ENCODE measurements at regions not wholly inside any gene's neighbourhood (a gene's known extent, or its start where the extent isn't known, plus 50 kb on each side); places are given as distances from the start of the nearest gene placed in this dataset.

DNA sequence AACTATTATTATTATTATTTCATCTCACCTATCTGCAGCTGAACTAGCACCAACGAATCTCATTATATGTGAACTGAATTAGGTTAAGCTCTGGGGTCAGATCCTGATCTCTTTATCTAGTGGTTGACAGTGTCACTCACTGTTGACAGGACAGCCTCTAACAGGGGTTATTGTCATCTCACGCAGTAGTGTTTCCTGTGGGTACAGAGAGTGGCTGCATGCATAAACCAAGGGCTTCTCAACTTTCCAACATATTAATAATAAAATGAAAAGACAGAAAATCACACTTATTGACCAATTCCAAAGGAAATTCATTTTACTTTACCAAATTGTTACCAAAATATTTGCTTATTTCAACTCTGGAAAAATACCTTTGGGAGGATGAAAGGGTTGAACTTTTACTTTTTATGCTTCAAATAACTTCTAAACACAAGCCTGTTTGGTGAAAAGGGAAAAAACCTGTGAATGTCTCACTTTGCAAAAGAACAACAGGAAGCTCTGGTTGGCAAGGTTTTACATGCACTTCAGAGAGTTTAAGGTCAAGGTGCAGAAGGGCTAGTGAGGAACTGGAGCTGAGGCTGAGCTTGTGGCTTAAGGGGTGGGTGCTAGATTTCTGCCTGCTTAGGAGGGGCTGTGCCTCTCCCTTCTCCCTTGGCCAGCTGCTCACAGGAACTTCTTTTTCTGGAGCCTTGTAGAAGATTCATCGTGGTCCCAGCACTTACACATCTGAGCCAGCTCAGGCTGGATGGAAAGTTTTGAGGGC is 72.6 kb downstream of the CTAGE1 start:
- H3K27me3 ChIP-seq (ENCODE audit: control insufficient read depth, insufficient read depth, low read length) = no peaks in the 10 kb centered on the region
- POLR2A ChIA-PET = no interaction called here
- no peaks in the 10 kb centered on the region for H3K9me3 ChIP-seq (ENCODE audit: control insufficient read depth, insufficient read depth, low read length)
- no peak overlapping the region for H3K27ac ChIP-seq (ENCODE audit: low read depth, low read length)
- TF ChIP-seq, protein P1, sequence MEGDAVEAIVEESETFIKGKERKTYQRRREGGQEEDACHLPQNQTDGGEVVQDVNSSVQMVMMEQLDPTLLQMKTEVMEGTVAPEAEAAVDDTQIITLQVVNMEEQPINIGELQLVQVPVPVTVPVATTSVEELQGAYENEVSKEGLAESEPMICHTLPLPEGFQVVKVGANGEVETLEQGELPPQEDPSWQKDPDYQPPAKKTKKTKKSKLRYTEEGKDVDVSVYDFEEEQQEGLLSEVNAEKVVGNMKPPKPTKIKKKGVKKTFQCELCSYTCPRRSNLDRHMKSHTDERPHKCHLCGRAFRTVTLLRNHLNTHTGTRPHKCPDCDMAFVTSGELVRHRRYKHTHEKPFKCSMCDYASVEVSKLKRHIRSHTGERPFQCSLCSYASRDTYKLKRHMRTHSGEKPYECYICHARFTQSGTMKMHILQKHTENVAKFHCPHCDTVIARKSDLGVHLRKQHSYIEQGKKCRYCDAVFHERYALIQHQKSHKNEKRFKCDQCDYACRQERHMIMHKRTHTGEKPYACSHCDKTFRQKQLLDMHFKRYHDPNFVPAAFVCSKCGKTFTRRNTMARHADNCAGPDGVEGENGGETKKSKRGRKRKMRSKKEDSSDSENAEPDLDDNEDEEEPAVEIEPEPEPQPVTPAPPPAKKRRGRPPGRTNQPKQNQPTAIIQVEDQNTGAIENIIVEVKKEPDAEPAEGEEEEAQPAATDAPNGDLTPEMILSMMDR (IDR thresholded peaks at IDR 0.05; ENCODE audit: low read depth, low read length) = no peak
- CTCF ChIA-PET = interaction anchor here (0.8 kb wide), 1 partner anchor 218 kb away, joined by 3 read pairs; no protein-coding TSS in a partner anchor
- no peak overlapping the region for H3K4me3 ChIP-seq (ENCODE audit: low read depth, low read length)
- DNase-seq (ENCODE audit: low read depth, low spot score) = no peak

DNA sequence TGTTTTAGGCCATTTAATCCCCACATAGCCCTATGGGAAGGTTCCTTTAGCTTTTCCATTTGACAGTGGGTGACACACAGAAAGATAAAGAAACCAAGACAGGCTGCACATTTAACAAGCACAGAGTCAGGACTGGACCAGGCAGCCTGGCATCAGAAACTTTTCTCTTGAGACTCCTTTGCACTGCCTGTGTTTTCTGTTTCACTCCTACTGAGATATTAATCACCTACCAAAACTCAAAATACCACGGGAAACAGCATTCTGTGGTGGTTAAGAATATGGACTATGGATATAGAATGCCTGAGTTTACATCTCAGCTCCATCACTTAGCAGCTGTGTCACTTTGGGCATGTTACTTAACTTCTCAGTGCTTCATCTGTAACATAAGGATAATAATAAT is 73.3 kb downstream of the CTAGE1 start:
- no peaks in the 10 kb centered on the region for H3K9me3 ChIP-seq (ENCODE audit: control insufficient read depth, insufficient read depth, low read length)
- H3K27ac ChIP-seq (ENCODE audit: low read depth, low read length) = no peak overlapping the region
- no peaks in the 10 kb centered on the region for H3K27me3 ChIP-seq (ENCODE audit: control insufficient read depth, insufficient read depth, low read length)
- ChIA-PET CTCF (interaction anchor here (1.9 kb wide), 1 partner anchor 219 kb away, joined by 5 read pairs; no protein-coding TSS in a partner anchor), POLR2A (no interaction called here)
- DNase-seq (ENCODE audit: low read depth, low spot score) = no peak
- H3K4me3 ChIP-seq (ENCODE audit: low read depth, low read length) = no peak overlapping the region
- TF ChIP-seq, protein P1 (IDR thresholded peaks at IDR 0.05; ENCODE audit: low read depth, low read length) = no peak

GRCh38 chr18:22343613-22344012 is 74.1 kb downstream of the CTAGE1 start:
- DNase-seq (ENCODE audit: low read depth, low spot score) = no peak
- no peak overlapping the region for H3K27ac ChIP-seq (ENCODE audit: low read depth, low read length)
- CTCF ChIA-PET = interaction anchor here (1.9 kb wide), 1 partner anchor 220 kb away, joined by 5 read pairs; no protein-coding TSS in a partner anchor
- H3K9me3 ChIP-seq (ENCODE audit: control insufficient read depth, insufficient read depth, low read length) = no peaks in the 10 kb centered on the region
- H3K27me3 ChIP-seq (ENCODE audit: control insufficient read depth, insufficient read depth, low read length) = peaks cover 4% of the 10 kb centered on the region
- TF ChIP-seq, protein P1 (IDR thresholded peaks at IDR 0.05; ENCODE audit: low read depth, low read length) = no peak
- no peak overlapping the region for H3K4me3 ChIP-seq (ENCODE audit: low read depth, low read length)
- POLR2A ChIA-PET = no interaction called here

DNA sequence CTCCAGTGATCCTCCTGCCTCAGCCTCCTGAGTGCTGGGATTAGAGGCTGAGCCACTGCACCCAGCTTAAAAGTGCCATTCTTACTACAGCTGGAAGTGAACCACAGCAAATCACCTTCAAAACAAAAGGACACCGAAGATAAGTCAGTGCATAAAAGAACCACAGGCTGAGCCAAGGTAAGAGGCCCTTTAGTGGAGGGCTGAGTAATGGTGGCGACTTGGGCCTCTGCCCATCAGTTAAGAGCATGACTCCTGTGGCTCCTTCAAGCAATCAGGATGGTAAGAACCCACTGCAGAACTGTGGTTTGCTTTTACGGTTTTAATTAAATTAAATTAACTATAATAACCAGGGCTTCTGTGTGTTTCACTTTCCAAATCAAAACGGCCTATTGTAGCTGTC is 75.1 kb downstream of the CTAGE1 start:
- TF ChIP-seq, protein P1 (IDR thresholded peaks at IDR 0.05; ENCODE audit: low read depth, low read length) = no peak
- H3K27me3 ChIP-seq (ENCODE audit: control insufficient read depth, insufficient read depth, low read length) = peaks cover 4% of the 10 kb centered on the region
- H3K4me3 ChIP-seq (ENCODE audit: low read depth, low read length) = no peak overlapping the region
- DNase-seq (ENCODE audit: low read depth, low spot score) = no peak
- H3K9me3 ChIP-seq (ENCODE audit: control insufficient read depth, insufficient read depth, low read length) = no peaks in the 10 kb centered on the region
- ChIA-PET POLR2A (no interaction called here), CTCF (interaction anchor here (0.6 to 1.9 kb wide), 2 partner anchors 221 to 287 kb away, joined by 4 to 5 read pairs; no protein-coding TSS in a partner anchor)
- H3K27ac ChIP-seq (ENCODE audit: low read depth, low read length) = no peak overlapping the region

DNA sequence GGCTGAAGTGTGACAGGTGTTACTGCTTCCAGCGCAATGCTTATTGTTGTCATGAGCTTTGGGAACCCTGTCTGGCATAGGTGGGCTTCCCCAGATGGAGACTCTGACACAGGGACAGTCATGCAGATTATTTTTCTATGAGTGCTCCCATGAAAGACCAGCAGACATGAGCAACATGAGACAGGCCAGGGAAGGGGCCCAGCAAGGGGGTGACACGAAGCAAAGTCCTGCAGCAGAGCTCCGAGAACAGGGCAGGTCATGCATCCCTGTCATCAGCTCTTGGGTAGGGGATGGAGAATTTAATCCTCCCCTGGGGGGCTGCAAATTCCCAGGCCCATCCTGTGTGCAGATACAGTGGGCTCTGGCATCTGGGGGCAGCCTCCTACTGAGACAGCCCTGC is 77.4 kb downstream of the CTAGE1 start:
- no peak overlapping the region for H3K4me3 ChIP-seq (ENCODE audit: low read depth, low read length)
- ChIA-PET CTCF (no interaction called here), POLR2A (no interaction called here)
- DNase-seq (ENCODE audit: low read depth, low spot score) = no peak
- H3K27ac ChIP-seq (ENCODE audit: low read depth, low read length) = no peak overlapping the region
- TF ChIP-seq, protein P1 (IDR thresholded peaks at IDR 0.05; ENCODE audit: low read depth, low read length) = no peak
- no peaks in the 10 kb centered on the region for H3K9me3 ChIP-seq (ENCODE audit: control insufficient read depth, insufficient read depth, low read length)
- H3K27me3 ChIP-seq (ENCODE audit: control insufficient read depth, insufficient read depth, low read length) = peaks cover 9% of the 10 kb centered on the region

All from AG04450 (cell line).